Kidney epithelial cell (primary cell): ENCODE measurements at regions not wholly inside any gene's neighbourhood (a gene's known extent, or its start where the extent isn't known, plus 50 kb on each side); places are given as distances from the start of the nearest gene placed in this dataset.

Experiments used
- DNase-seq: peaks from one replicate; pipeline ENCODE4 v3.0.0-alpha.2; 2010; ENCODE audit warnings: low read depth
- H3K27me3 ChIP-seq: 2 replicates; pipeline ENCODE4 v1.6.0; 2011; ENCODE audit warnings: low read length; ENCODE audit not compliant: control insufficient read depth, insufficient read depth
- H3K36me3 ChIP-seq: 2 replicates; pipeline ENCODE4 v1.5.1; 2011; ENCODE audit warnings: low read length; ENCODE audit not compliant: control insufficient read depth, insufficient read depth
- H3K4me3 ChIP-seq: 2 replicates; pipeline ENCODE4 v1.5.1; 2011; ENCODE audit warnings: low read depth, mild to moderate bottlenecking, control low read depth, low read length
- TF ChIP-seq, protein P1 (sequence below): IDR thresholded peaks from 2 replicates; pipeline ENCODE4 v1.5.1; 2011; ENCODE audit warnings: mild to moderate bottlenecking, moderate library complexity, low read length, control low read depth, inconsistent platforms; ENCODE audit not compliant: insufficient read depth, poor library complexity, severe bottlenecking

DNA sequence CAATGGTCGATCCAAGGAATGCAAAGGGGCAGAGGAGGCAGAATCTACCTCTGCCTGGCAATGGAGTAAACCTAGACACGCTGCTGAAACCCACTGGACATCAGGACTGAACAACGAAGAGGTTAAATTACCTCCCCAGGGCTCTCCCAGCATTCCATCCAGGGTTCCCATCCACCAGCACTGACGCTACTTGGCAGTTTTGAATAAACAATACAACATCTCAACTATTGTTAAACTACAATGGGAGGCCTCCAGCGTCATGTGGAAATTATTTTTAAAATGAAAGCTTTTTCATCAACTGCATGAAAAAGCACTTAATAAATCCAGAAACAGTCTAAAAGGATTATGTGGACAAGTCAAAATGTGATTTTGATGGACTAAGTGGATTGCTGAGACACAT is 96.8 kb upstream of the NHSL1 start:
- no peak for DNase-seq

DNA sequence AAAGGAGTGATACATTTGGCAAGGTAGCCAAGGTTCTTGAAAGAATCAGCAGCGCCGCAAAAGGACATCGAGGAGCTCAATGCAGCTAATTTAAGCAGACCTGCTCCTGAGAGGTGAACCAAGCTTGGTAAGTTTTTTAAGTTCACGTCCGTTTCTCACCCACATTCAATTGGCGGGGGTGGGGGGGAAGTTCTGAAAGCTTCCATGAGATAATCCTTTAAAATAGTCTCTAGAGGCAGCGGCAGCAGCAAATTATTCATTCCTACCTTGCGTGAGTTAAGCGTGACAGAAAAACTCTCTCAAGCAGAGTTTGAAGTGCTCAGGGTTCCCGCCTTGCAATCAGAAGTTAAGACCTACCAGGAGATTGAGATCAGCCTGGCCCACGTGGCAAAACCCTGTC is 97.3 kb upstream of the NHSL1 start:
- TF ChIP-seq, protein P1, sequence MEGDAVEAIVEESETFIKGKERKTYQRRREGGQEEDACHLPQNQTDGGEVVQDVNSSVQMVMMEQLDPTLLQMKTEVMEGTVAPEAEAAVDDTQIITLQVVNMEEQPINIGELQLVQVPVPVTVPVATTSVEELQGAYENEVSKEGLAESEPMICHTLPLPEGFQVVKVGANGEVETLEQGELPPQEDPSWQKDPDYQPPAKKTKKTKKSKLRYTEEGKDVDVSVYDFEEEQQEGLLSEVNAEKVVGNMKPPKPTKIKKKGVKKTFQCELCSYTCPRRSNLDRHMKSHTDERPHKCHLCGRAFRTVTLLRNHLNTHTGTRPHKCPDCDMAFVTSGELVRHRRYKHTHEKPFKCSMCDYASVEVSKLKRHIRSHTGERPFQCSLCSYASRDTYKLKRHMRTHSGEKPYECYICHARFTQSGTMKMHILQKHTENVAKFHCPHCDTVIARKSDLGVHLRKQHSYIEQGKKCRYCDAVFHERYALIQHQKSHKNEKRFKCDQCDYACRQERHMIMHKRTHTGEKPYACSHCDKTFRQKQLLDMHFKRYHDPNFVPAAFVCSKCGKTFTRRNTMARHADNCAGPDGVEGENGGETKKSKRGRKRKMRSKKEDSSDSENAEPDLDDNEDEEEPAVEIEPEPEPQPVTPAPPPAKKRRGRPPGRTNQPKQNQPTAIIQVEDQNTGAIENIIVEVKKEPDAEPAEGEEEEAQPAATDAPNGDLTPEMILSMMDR: no peak
- no peak overlapping the region for H3K4me3 ChIP-seq
- no peak for DNase-seq
- no peaks in the 10 kb centered on the region for H3K36me3 ChIP-seq
- H3K27me3 ChIP-seq: no peaks in the 10 kb centered on the region

More for the DNA sequence above, 96.8 kb upstream of the NHSL1 start:
- H3K36me3 ChIP-seq: no peaks in the 10 kb centered on the region
- TF ChIP-seq, protein P1: no peak
- no peak overlapping the region for H3K4me3 ChIP-seq
- H3K27me3 ChIP-seq: no peaks in the 10 kb centered on the region

DNA sequence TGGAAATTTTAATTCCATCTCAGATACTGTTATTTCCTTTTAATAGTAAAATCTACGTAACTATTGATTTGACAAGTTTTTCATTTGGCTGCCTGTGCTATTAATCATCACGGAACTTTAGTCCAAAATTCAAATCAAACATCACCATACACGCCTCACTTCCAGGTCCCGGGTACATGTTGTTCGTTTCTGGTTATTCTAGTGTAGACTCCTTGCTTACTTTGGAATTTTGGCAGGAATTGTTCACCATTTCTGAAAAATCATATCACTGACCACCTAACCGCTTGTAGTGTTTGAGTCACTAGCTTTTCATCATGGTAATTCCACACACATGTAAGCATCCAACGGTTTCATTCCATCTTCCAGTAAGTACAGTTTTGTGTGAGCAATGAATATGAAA is 98.0 kb upstream of the NHSL1 start:
- H3K27me3 ChIP-seq: no peaks in the 10 kb centered on the region
- DNase-seq: no peak
- no peak overlapping the region for H3K4me3 ChIP-seq
- TF ChIP-seq, protein P1: no peak
- no peaks in the 10 kb centered on the region for H3K36me3 ChIP-seq

DNA sequence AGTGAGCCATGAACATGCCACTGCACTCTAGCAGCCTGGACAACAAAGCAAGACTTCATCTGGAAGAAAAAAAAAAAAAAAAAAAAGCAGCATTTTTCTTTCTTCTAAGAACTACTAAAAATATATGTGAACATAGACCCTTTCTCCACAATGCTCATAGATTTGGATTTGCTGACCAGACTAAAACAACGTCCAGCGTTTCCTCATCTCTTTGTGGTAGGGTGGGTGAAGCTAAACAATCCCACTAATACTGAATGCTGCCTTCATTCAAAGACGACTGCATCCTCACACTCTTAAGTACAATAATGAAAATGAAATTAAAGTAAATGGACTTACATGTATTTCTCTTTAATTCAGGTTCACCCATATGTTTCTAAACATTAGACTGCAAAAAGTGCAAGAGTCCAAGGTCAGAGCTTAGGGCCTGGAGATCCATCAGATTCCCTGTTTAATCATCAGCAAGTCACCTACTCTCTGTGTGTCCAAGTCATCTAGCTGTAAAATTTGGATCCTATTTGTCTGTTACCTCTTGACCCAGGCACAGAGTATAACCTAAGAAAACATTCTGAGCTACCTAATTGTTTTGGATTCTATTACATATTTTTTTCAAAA is 99.4 kb upstream of the NHSL1 start:
- TF ChIP-seq, protein P1: no peak
- no peak for DNase-seq
- H3K36me3 ChIP-seq: no peaks in the 10 kb centered on the region
- no peaks in the 10 kb centered on the region for H3K27me3 ChIP-seq
- no peak overlapping the region for H3K4me3 ChIP-seq

DNA sequence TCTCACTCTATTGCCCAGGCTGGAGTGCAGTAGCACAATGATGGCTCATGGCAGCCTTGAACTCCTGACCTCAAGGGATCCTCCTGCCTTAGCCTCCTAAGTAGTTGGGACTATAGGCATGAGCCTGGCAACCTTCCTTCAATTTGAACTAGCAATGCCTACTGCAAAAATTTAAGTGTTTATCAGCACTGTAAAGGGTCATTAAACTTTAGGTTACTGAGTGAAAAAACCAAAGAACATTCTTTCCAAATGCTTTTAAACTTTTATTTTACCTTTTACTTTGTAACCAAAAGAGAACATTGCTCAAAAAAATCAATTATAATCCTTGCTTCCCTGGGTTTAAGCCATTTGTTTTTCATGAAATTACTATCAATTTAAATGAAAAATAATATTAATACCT is 101.0 kb upstream of the NHSL1 start:
- TF ChIP-seq, protein P1: no peak
- Histone ChIP-seq H3K36me3 (no peaks in the 10 kb centered on the region), H3K4me3 (no peak overlapping the region), H3K27me3 (no peaks in the 10 kb centered on the region)
- no peak for DNase-seq

DNA sequence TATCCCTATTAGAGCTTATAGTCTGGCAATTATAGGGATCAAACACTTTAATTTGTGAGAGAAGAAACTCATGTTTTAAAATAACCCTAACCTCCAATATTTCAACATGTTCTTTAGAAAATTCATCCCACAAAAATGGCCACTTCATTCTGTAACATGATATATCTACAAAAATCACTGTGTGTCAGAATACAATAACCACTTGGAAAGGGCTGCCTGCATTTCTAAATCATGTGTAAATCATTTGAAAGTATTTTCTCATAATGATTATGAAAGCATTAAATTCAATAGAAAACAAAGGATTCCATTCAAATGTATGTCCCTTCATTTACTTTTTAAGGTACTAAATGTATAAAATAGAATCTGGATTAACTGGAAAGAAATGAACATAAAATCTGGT is 101.4 kb upstream of the NHSL1 start:
- no peaks in the 10 kb centered on the region for H3K36me3 ChIP-seq
- no peaks in the 10 kb centered on the region for H3K27me3 ChIP-seq
- DNase-seq: no peak
- H3K4me3 ChIP-seq: no peak overlapping the region
- TF ChIP-seq, protein P1: no peak
